H1 (cell line): ENCODE measurements at regions not wholly inside any gene's neighbourhood (a gene's known extent, or its start where the extent isn't known, plus 50 kb on each side); places are given as distances from the start of the nearest gene placed in this dataset.

Experiments used
- CTCF ChIA-PET: fragments of 300-600 bp; sonication (Branson Sonifier 250); formaldehyde crosslinking; loops from one replicate; lab custom pipeline; 2021; ENCODE audit not compliant: partially characterized antibody; lab: Charles Lee
- POLR2A ChIA-PET: fragments of 300-600 bp; sonication (Branson Sonifier 250); formaldehyde crosslinking; loops from one replicate; lab custom pipeline; 2021; ENCODE audit warnings: inconsistent platforms; ENCODE audit not compliant: partially characterized antibody; lab: Charles Lee
- DNase-seq, 2 experiments: peaks; one replicate each; pipeline versions ENCODE4 v3.0.0 to v3.0.0-alpha.2; 2010 to 2022; ENCODE audit warnings: low spot score in 2 of 2, low read depth in 1 of 2, mixed read lengths in 1 of 2
- FAIRE-seq: peaks from 2 replicates; lab custom pipeline; 2011; peaks lifted over from hg19 to GRCh38; lab: Jason Lieb, UNC
- H2AFZ ChIP-seq: 2 replicates; pipeline ENCODE4 v1.8.1; 2012; ENCODE audit warnings: low read length, inconsistent platforms
- H2AK5ac ChIP-seq: 2 replicates; pipeline ENCODE4 v1.6.1; 2013; ENCODE audit warnings: low read depth, low read length
- H2BK120ac ChIP-seq: replicated peaks from 2 replicates; pipeline ENCODE3; 2013; ENCODE audit warnings: low read depth, low read length, inconsistent platforms
- H2BK12ac ChIP-seq: 2 replicates; pipeline ENCODE4 v1.6.1; 2013; ENCODE audit warnings: low read depth, low read length
- H2BK15ac ChIP-seq: 2 replicates; pipeline ENCODE4 v1.6.1; 2013; ENCODE audit warnings: low read length
- H2BK20ac ChIP-seq: 2 replicates; pipeline ENCODE4 v1.6.1; 2013; ENCODE audit warnings: low read length
- H2BK5ac ChIP-seq: 2 replicates; pipeline ENCODE4 v1.6.1; 2013; ENCODE audit warnings: low read depth, low read length
- H3K14ac ChIP-seq: 2 replicates; pipeline ENCODE4 v1.6.1; 2013; ENCODE audit warnings: inconsistent platforms; ENCODE audit not compliant: insufficient read length
- H3K18ac ChIP-seq: 2 replicates; pipeline ENCODE4 v1.6.1; 2013; ENCODE audit warnings: low read length; ENCODE audit errors: extremely low read depth
- H3K23ac ChIP-seq: 2 replicates; pipeline ENCODE4 v1.6.1; 2013; ENCODE audit warnings: inconsistent platforms; ENCODE audit not compliant: insufficient read length
- H3K23me2 ChIP-seq: 2 replicates; pipeline ENCODE4 v1.6.1; 2013; ENCODE audit warnings: low read depth, low read length
- H3K27ac ChIP-seq: 2 replicates; pipeline ENCODE4 v1.6.1; 2011; ENCODE audit warnings: low read depth, low read length, inconsistent platforms
- H3K27me3 ChIP-seq, 4 experiments: replicated peaks in 1 of 4; 1 replicate in 1 of 4; 2 replicates in 3 of 4; pipeline versions ENCODE4 v1.6.1 to v1.8.1; 2011 to 2013; ENCODE audit warnings: low read length in 3 of 4, mild to moderate bottlenecking in 3 of 4, inconsistent platforms in 2 of 4, mixed read lengths in 2 of 4, moderate library complexity in 1 of 4; ENCODE audit not compliant: control insufficient read depth in 3 of 4, insufficient read depth in 3 of 4; ENCODE audit errors: extremely low read depth in 1 of 4
- H3K36me3 ChIP-seq, 4 experiments: 2 replicates each; pipeline versions ENCODE4 v1.6.1 to v1.8.1; 2011 to 2013; ENCODE audit warnings: mild to moderate bottlenecking in 4 of 4, low read length in 3 of 4, moderate library complexity in 2 of 4, control low read depth in 1 of 4, inconsistent platforms in 1 of 4; ENCODE audit not compliant: insufficient read depth in 4 of 4, control insufficient read depth in 2 of 4
- H3K4ac ChIP-seq: replicated peaks from 2 replicates; pipeline ENCODE3; 2013; ENCODE audit warnings: low read length, low read depth, mixed read lengths, inconsistent platforms; ENCODE audit not compliant: insufficient read length
- H3K4me1 ChIP-seq, 4 experiments: replicated peaks in 1 of 4; 1 replicate in 1 of 4; 2 replicates in 3 of 4; pipeline versions ENCODE4 v1.6.1 to v1.8.1; 2011 to 2013; ENCODE audit warnings: low read length in 3 of 4, inconsistent platforms in 2 of 4, mixed read lengths in 1 of 4; ENCODE audit not compliant: insufficient read depth in 4 of 4, control insufficient read depth in 3 of 4
- H3K4me2 ChIP-seq, 2 experiments: 2 replicates each; pipeline versions ENCODE4 v1.6.1 to v1.8.1; 2011 to 2013; ENCODE audit warnings: low read depth in 2 of 2, low read length in 2 of 2, control low read depth in 1 of 2, inconsistent platforms in 1 of 2, mild to moderate bottlenecking in 1 of 2; ENCODE audit not compliant: insufficient read depth in 1 of 2
- H3K4me3 ChIP-seq, 4 experiments: fragments of 200-600, 300-600 bp in 1 of 4; sonication (generic), shearing (Covaris generic), sonication (Bioruptor Twin) in 1 of 4; 2 replicates each; pipeline versions ENCODE4 v1.5.1 to v1.8.1; 2011 to 2016; ENCODE audit warnings: low read length in 4 of 4, low read depth in 3 of 4, control low read depth in 2 of 4, inconsistent platforms in 2 of 4, mild to moderate bottlenecking in 2 of 4, mixed read lengths in 1 of 4, moderate library complexity in 1 of 4; ENCODE audit not compliant: insufficient read depth in 2 of 4; ENCODE audit errors: extremely low read depth in 1 of 4
- H3K56ac ChIP-seq: replicated peaks from 2 replicates; pipeline ENCODE3; 2013; ENCODE audit warnings: low read depth, mild to moderate bottlenecking, mixed read lengths, low read length, inconsistent platforms; ENCODE audit not compliant: insufficient read length
- H3K79me1 ChIP-seq: 2 replicates; pipeline ENCODE4 v1.6.1; 2013; ENCODE audit warnings: low read depth, low read length, control low read depth
- H3K79me2 ChIP-seq, 2 experiments: 2 replicates each; pipeline versions ENCODE4 v1.6.1 to v1.8.1; 2012 to 2013; ENCODE audit warnings: low read length in 2 of 2, mild to moderate bottlenecking in 2 of 2, inconsistent platforms in 1 of 2; ENCODE audit not compliant: insufficient read depth in 2 of 2, control insufficient read depth in 1 of 2
- H3K9ac ChIP-seq, 4 experiments: replicated peaks in 1 of 4; 1 replicate in 1 of 4; 2 replicates in 3 of 4; pipeline versions ENCODE4 v1.6.1 to v1.8.1; 2011 to 2013; ENCODE audit warnings: low read depth in 3 of 4, low read length in 3 of 4, control low read depth in 2 of 4, mild to moderate bottlenecking in 2 of 4, moderate library complexity in 2 of 4, inconsistent platforms in 1 of 4; ENCODE audit errors: extremely low read depth in 1 of 4
- H3K9me3 ChIP-seq, 2 experiments: 2 replicates each; pipeline versions ENCODE4 v1.6.1 to v1.8.1; 2012 to 2013; ENCODE audit warnings: mild to moderate bottlenecking in 2 of 2, moderate library complexity in 2 of 2, control low read depth in 1 of 2, inconsistent platforms in 1 of 2, low read depth in 1 of 2, low read length in 1 of 2, mixed read lengths in 1 of 2; ENCODE audit not compliant: insufficient read depth in 2 of 2
- H4K20me1 ChIP-seq, 2 experiments: replicated peaks in 1 of 2; 2 replicates each; pipeline versions ENCODE3 to v1.8.1; 2011 to 2013; ENCODE audit warnings: inconsistent platforms in 2 of 2, low read length in 2 of 2, mild to moderate bottlenecking in 1 of 2; ENCODE audit not compliant: insufficient read depth in 2 of 2, control insufficient read depth in 1 of 2
- H4K5ac ChIP-seq: 2 replicates; pipeline ENCODE4 v1.6.1; 2013; ENCODE audit warnings: low read length, low read depth, mixed read lengths, inconsistent platforms; ENCODE audit not compliant: insufficient read length
- H4K8ac ChIP-seq: 2 replicates; pipeline ENCODE4 v1.8.0; 2013; ENCODE audit warnings: mild to moderate bottlenecking, moderate library complexity, low read length, inconsistent platforms; ENCODE audit not compliant: insufficient read depth; ENCODE audit errors: extremely low read depth
- H4K91ac ChIP-seq: replicated peaks from 2 replicates; pipeline ENCODE3; 2013; ENCODE audit warnings: low read length, mixed read lengths, inconsistent platforms; ENCODE audit not compliant: insufficient read length
- NRF1 ChIP-seq: IDR thresholded peaks from 2 replicates; pipeline ENCODE4 v1.6.1; 2011; ENCODE audit warnings: mild to moderate bottlenecking, low read depth, low read length, improper control_type of control experiment
- RXRA ChIP-seq: IDR thresholded peaks from 2 replicates; pipeline ENCODE4 v1.6.1; 2011; ENCODE audit warnings: low read depth, mild to moderate bottlenecking, low read length, moderate library complexity; ENCODE audit not compliant: insufficient read depth
- WGBS, 2 experiments: shearing (Covaris generic) in 1 of 2; methylation state at CpG; one replicate each; pipeline versions ENCODE4 v1.1.6 to v1.1.7; 2013 to 2015; ENCODE audit warnings: low lambda C conversion rate in 2 of 2, mixed read lengths in 2 of 2, inconsistent platforms in 1 of 2, low coverage in 1 of 2, missing lambda C conversion rate in 1 of 2; ENCODE audit not compliant: insufficient replicate concordance in 2 of 2, insufficient coverage in 1 of 2, insufficient read length in 1 of 2; ENCODE audit errors: extremely low coverage in 1 of 2, missing lambda C conversion rate in 1 of 2; 5-methylcytosine and 5-hydroxymethylcytosine counted together

- Histone ChIP-seq H3K27ac (no peak overlapping the region), H3K4me1 (no peaks in the 10 kb centered on the region), H2AK5ac (no peak overlapping the region), H3K9me3 (peaks cover 0 to 4% of the 10 kb centered on the region in 2 experiments; a peak in 1 of 4 replicates), H3K4ac (no peak overlapping the region), H3K79me1 (no peaks in the 10 kb centered on the region), H2BK5ac (no peak overlapping the region), H3K4me2 (no peak overlapping the region), H3K23ac (no peak overlapping the region), H2BK15ac (no peak overlapping the region), H2AFZ (no peak overlapping the region; the same call in 1 of the 2 replicates), H3K23me2 (no peaks in the 10 kb centered on the region), H3K79me2 (no peaks in the 10 kb centered on the region), H3K56ac (no peak overlapping the region), H3K27me3 (no peaks in the 10 kb centered on the region), H3K9ac (no peak overlapping the region), H3K36me3 (no peaks in the 10 kb centered on the region), H2BK20ac (no peak overlapping the region), H3K14ac (no peak overlapping the region), H4K8ac (no peak overlapping the region), H3K4me3 (no peak overlapping the region), H2BK120ac (no peak overlapping the region), H2BK12ac (no peak overlapping the region), H4K91ac (no peak overlapping the region), H3K18ac (no peak overlapping the region), H4K20me1 (no peaks in the 10 kb centered on the region), H4K5ac (no peak overlapping the region)
- WGBS, 2 experiments, result 93% methylated on average over 7 of the region's 7 CpGs; no CpG with 5 or more reads in 1 of the 2 experiments
- no peak for TF ChIP-seq NRF1
- TF ChIP-seq RXRA, result no peak
- DNase-seq, result no peak
- POLR2A ChIA-PET, result no interaction called here
- FAIRE-seq, result no peak
- CTCF ChIA-PET, result no interaction called here
Observed at GRCh38 chr21:35529171-35529863, 480.2 kb upstream of the RUNX1 start.
